HUES6 (cell line): ENCODE measurements at regions not wholly inside any gene's neighbourhood (a gene's known extent, or its start where the extent isn't known, plus 50 kb on each side); places are given as distances from the start of the nearest gene placed in this dataset.

Experiments
- H3K27ac ChIP-seq: 2 replicates; pipeline ENCODE4 v1.7.0; 2013; ENCODE audit warnings: low read depth, mild to moderate bottlenecking, low read length, inconsistent platforms
- H3K27me3 ChIP-seq: 2 replicates; pipeline ENCODE4 v1.6.1; 2013; ENCODE audit warnings: low read length; ENCODE audit not compliant: control insufficient read depth, insufficient read depth
- H3K36me3 ChIP-seq: 2 replicates; pipeline ENCODE4 v1.6.1; 2013; ENCODE audit warnings: low read length; ENCODE audit not compliant: control insufficient read depth, insufficient read depth
- H3K4me1 ChIP-seq: 2 replicates; pipeline ENCODE4 v1.6.1; 2013; ENCODE audit warnings: low read length; ENCODE audit not compliant: control insufficient read depth, insufficient read depth
- H3K4me3 ChIP-seq: 2 replicates; pipeline ENCODE4 v1.5.1; 2013; ENCODE audit warnings: low read depth, low read length
- H3K9ac ChIP-seq: one replicate; pipeline ENCODE4 v1.6.1; 2013; ENCODE audit warnings: mild to moderate bottlenecking, low read length
- H3K9me3 ChIP-seq: 2 replicates; pipeline ENCODE4 v1.6.1; 2013; ENCODE audit warnings: low read depth, low read length; ENCODE audit not compliant: control insufficient read depth, insufficient read depth

GRCh38 chr6:14255916-14256315 is 138.3 kb downstream of the CD83 start:
- no peaks in the 10 kb centered on the region for H3K36me3 ChIP-seq
- H3K4me3 ChIP-seq = no peak overlapping the region
- no peak overlapping the region for H3K27ac ChIP-seq
- peaks cover 23% of the 10 kb centered on the region for H3K4me1 ChIP-seq
- H3K9me3 ChIP-seq = peaks cover 4% of the 10 kb centered on the region
- H3K27me3 ChIP-seq = no peaks in the 10 kb centered on the region
- no peak overlapping the region for H3K9ac ChIP-seq

DNA sequence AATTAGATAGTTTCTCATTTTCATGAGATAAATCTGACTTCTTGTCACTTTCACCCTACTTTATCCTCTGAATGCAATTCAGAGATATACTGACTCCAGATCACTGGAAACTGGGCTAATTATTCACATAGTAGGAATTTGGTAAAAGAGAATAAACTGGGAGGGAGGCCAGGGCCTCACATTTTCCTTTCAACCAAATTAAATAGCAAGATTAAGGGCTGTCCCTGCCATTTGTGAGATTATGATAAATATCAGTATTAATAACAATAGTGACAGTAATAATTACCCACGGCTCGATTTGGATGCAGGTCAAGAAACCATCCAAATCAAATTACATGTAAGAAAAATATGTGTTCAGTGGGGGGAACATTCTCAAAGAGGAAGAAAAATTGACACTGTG is 140.5 kb downstream of the CD83 start:
- H3K27me3 ChIP-seq = no peaks in the 10 kb centered on the region
- H3K9ac ChIP-seq = no peak overlapping the region
- no peak overlapping the region for H3K27ac ChIP-seq
- H3K36me3 ChIP-seq = no peaks in the 10 kb centered on the region; the same call in 1 of the 2 replicates
- peaks cover 23% of the 10 kb centered on the region for H3K4me1 ChIP-seq
- H3K9me3 ChIP-seq = peaks cover 14% of the 10 kb centered on the region
- H3K4me3 ChIP-seq = no peak overlapping the region

DNA sequence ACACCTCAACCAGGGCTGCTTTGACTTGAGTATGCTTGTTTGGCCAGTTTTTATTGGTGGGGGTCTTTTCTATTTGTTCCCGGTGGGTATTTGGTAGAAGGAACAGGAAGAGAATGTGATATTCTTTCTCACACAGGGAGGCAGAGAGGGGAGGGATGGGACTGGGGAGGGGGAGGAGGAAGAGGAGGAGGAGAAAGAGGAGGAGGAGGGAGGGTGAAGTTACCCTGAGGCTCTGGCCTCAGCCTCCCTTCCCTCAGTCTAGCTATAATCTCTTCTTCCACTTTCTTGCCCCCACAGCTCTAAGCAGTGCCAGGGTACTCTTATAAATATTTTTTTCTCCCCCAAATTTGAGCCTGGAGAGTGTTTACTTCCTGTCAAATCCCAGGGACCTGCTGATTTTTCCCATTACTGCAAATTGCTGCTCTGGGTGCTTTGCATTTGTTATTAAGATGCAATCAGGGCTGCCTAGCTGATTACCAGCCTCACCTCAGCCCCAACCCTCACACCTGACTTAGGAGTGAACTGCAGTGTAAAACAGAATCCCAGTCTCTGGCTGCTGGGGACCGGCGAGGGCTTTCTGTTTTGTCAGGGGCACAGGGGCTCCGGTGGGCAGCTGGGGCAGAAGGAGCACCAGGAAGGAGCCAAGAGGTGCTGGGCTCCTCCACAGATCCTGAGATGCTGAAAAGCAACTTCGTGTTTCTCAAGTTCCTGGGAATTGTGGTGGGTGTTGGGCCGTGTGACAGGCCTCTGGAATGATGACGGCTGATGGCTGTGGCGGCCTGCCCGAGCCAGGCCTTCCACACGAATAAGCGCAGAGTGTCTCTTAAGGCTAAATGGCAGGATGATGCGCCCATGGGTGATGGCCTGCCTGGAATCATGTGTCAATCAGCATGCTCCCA is 141.4 kb downstream of the CD83 start:
- H3K27me3 ChIP-seq = no peaks in the 10 kb centered on the region
- H3K9me3 ChIP-seq = peaks cover 21% of the 10 kb centered on the region
- H3K4me1 ChIP-seq = peaks cover 23% of the 10 kb centered on the region
- no peak overlapping the region for H3K4me3 ChIP-seq
- no peak overlapping the region for H3K9ac ChIP-seq
- H3K36me3 ChIP-seq = no peaks in the 10 kb centered on the region; the same call in 1 of the 2 replicates
- H3K27ac ChIP-seq = no peak overlapping the region

DNA sequence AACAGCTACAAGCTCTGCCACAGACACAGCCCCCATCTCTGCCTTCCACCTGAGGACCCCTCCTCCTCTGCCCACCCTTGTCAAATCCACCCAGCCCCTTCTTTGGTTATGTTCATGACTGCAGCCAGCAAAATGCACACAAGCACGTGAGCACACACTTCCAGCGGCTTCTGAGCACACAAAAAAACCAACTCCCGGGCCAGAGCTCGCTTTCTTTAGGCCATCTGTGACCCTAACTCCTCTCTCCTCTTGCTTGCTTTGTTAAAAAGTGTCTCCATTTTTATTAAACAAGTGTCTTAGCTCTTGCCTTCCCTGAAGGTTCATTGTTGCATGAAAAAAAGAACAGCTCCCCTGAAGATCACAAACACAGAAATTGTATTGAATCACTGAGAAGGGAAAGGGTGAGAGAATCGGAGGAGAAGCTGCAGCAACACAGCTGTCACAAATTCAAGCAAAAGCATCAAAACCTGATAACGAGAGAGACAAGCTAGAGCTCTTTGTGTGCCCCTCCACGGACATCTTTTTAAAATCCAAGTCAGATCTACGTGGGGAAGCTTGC is 142.1 kb downstream of the CD83 start:
- peaks cover 26% of the 10 kb centered on the region for H3K9me3 ChIP-seq
- H3K4me1 ChIP-seq = peaks cover 23% of the 10 kb centered on the region
- H3K27me3 ChIP-seq = no peaks in the 10 kb centered on the region
- H3K4me3 ChIP-seq = no peak overlapping the region
- no peak overlapping the region for H3K9ac ChIP-seq
- no peak overlapping the region for H3K27ac ChIP-seq
- no peaks in the 10 kb centered on the region; the same call in 1 of the 2 replicates for H3K36me3 ChIP-seq

DNA sequence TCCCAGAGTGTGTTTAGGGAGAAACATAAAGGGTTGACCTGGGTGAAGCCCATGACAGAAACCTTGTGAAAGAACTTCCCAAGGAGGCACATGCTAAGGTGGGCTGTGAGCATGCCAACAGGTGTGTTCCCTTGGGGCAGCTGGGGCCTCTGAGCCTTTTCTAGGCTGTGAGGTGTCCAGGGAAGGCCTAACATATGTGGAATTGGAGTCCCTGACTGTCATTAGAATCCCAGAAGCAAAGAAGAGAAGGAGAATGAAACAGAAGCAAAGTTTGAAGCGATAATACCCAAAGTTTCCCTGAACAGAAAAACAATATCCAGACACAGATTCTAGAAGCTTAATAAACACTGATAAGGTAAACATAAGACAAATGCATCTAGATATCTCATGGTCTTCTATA is 143.3 kb downstream of the CD83 start:
- no peak overlapping the region for H3K27ac ChIP-seq
- no peak overlapping the region for H3K4me3 ChIP-seq
- no peak overlapping the region for H3K9ac ChIP-seq
- peaks cover 26% of the 10 kb centered on the region for H3K9me3 ChIP-seq
- no peaks in the 10 kb centered on the region for H3K27me3 ChIP-seq
- peaks cover 23% of the 10 kb centered on the region for H3K4me1 ChIP-seq
- no peaks in the 10 kb centered on the region; the same call in 1 of the 2 replicates for H3K36me3 ChIP-seq

DNA sequence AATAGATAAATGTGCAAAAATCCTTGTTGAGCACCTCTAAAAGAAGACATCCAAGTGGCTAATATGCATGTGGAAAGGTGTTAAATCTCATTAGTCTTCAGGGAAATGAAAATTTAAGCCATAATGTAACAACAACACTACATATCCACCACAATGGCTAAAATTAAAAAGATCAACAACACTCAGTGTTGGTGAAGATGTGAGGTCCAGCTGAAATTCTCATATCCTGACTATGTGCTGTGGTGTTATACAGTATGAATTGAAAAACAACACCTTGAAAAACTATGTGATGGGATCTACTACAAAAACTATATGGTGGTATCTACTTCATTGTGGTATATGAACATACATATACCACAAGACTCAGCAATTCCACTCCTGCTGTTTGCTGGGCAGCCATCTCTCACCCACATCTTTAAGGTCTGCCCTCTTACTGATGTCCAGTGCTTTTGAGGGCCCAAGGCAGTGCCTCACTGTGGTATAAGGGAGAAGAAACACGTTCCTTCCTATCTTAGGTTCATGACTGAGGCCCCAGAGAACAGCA is 146.4 kb downstream of the CD83 start:
- H3K27me3 ChIP-seq = no peaks in the 10 kb centered on the region
- no peak overlapping the region for H3K27ac ChIP-seq
- peaks cover 11% of the 10 kb centered on the region for H3K4me1 ChIP-seq
- H3K9me3 ChIP-seq = peaks cover 26% of the 10 kb centered on the region
- H3K9ac ChIP-seq = no peak overlapping the region
- no peak overlapping the region for H3K4me3 ChIP-seq
- no peaks in the 10 kb centered on the region; the same call in 1 of the 2 replicates for H3K36me3 ChIP-seq

- H3K36me3 ChIP-seq = no peaks in the 10 kb centered on the region; the same call in 1 of the 2 replicates
- H3K4me1 ChIP-seq = no peaks in the 10 kb centered on the region
- H3K27ac ChIP-seq = no peak overlapping the region
- H3K27me3 ChIP-seq = no peaks in the 10 kb centered on the region
- H3K4me3 ChIP-seq = no peak overlapping the region
- peaks cover 26% of the 10 kb centered on the region for H3K9me3 ChIP-seq
- no peak overlapping the region for H3K9ac ChIP-seq
Observed at GRCh38 chr6:14265049-14266021, 147.8 kb downstream of the CD83 start.

DNA sequence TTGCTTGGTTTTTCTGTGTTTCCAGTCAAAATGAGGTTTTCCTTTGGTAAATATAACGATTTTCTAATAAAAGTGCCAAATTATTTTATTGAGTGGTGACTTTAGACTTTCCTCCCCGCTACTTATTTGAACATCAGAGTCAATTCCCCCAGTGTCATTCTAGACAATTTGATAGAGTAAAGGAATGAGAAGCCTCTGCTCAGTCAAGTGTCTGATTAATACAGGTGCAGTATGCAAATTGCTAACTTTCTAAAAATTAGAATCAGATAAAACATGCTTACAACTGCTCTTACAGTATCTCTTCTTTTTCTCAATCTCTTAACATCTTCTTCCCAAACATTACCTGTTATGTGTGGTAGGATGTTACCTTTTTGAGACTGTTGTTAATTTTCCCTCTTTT is 148.7 kb downstream of the CD83 start:
- H3K9me3 ChIP-seq = peaks cover 19% of the 10 kb centered on the region
- H3K9ac ChIP-seq = no peak overlapping the region
- H3K27me3 ChIP-seq = no peaks in the 10 kb centered on the region
- H3K36me3 ChIP-seq = no peaks in the 10 kb centered on the region; the same call in 1 of the 2 replicates
- H3K4me3 ChIP-seq = no peak overlapping the region
- H3K27ac ChIP-seq = no peak overlapping the region
- no peaks in the 10 kb centered on the region for H3K4me1 ChIP-seq

GRCh38 chr6:14267885-14268660 is 150.5 kb downstream of the CD83 start:
- peaks cover 28% of the 10 kb centered on the region for H3K9me3 ChIP-seq
- H3K27ac ChIP-seq = no peak overlapping the region
- no peak overlapping the region for H3K9ac ChIP-seq
- no peaks in the 10 kb centered on the region for H3K27me3 ChIP-seq
- H3K4me1 ChIP-seq = peaks cover 5% of the 10 kb centered on the region
- no peak overlapping the region for H3K4me3 ChIP-seq
- no peaks in the 10 kb centered on the region for H3K36me3 ChIP-seq

DNA sequence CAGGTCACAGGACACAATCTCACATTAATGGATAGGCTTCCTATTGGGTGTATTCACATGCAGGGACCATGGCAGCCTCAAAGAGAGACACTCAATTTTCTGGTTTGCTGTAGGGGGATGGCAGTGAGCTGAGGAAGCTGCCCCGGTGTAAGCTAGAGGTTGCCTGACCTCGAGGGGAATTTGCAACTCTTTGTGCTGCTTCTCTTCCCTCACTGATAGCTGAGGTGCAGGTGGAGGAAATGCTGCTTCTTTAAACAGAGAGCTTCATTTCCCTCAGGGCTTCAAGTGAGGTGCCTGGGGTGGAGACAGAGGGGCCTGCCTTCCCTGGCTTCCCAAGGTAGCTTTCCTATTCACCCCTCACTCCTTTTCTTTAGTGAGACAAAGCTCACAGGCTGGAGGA is 151.9 kb downstream of the CD83 start:
- Histone ChIP-seq H3K27ac (no peak overlapping the region), H3K4me1 (peaks cover 13% of the 10 kb centered on the region), H3K27me3 (peaks cover 7% of the 10 kb centered on the region; the same call in 1 of the 2 replicates), H3K4me3 (no peak overlapping the region), H3K9me3 (peaks cover 16% of the 10 kb centered on the region), H3K9ac (no peak overlapping the region), H3K36me3 (no peaks in the 10 kb centered on the region)
